SK-N-SH (cell line): ENCODE measurements at regions not wholly inside any gene's neighbourhood (a gene's known extent, or its start where the extent isn't known, plus 50 kb on each side); places are given as distances from the start of the nearest gene placed in this dataset.

Experiments used
- CTCF ChIA-PET: fragments of 300-600, 350-600 bp; formaldehyde crosslinking; extraction: SDS; loops from one replicate; lab custom pipeline; 2021; lab: Yijun Ruan, JAX
- POLR2A ChIA-PET: fragments of 350-600 bp; sonication (Branson Sonifier 250); formaldehyde crosslinking; extraction: SDS; loops from one replicate; lab custom pipeline; 2020; ENCODE audit warnings: antibody characterized with exemption, inconsistent platforms; lab: Yijun Ruan, JAX
- DNase-seq: peaks from one replicate; pipeline ENCODE4 v3.0.0; 2012
- H2AFZ ChIP-seq: fragments of 200-600 bp; sonication (generic); 2 replicates; pipeline ENCODE4 v1.8.1; 2016; ENCODE audit warnings: antibody characterized with exemption, mild to moderate bottlenecking, low read depth
- H3F3A ChIP-seq: fragments of 200-600 bp; sonication (generic); replicated peaks from 2 replicates; pipeline ENCODE3; 2016; ENCODE audit warnings: antibody characterized with exemption, mild to moderate bottlenecking; ENCODE audit not compliant: insufficient read depth
- H3K27ac ChIP-seq, 2 experiments: fragments of 200-500 bp in 1 of 2; fragments of 200-600 bp in 1 of 2; sonication (Bioruptor generic) in 1 of 2; sonication (generic), shearing (Covaris generic) in 1 of 2; 2 replicates each; pipeline versions ENCODE4 v1.5.1 to v1.6.1; 2014 to 2016; ENCODE audit warnings: low read depth in 2 of 2, inconsistent platforms in 1 of 2, low read length in 1 of 2, mild to moderate bottlenecking in 1 of 2, mixed read lengths in 1 of 2
- H3K27me3 ChIP-seq: fragments of 200-600 bp; sonication (generic), shearing (Covaris generic); 2 replicates; pipeline ENCODE4 v1.6.1; 2016; ENCODE audit warnings: mixed run types; ENCODE audit not compliant: insufficient read depth
- H3K36me3 ChIP-seq, 2 experiments: fragments of 200-500 bp in 1 of 2; fragments of 200-600 bp in 1 of 2; sonication (Bioruptor generic) in 1 of 2; sonication (generic) in 1 of 2; replicated peaks in 1 of 2; 2 replicates each; pipeline versions ENCODE3 to v1.5.1; 2014 to 2016; ENCODE audit warnings: low read length in 1 of 2, mild to moderate bottlenecking in 1 of 2; ENCODE audit not compliant: insufficient read depth in 2 of 2, control insufficient read depth in 1 of 2
- H3K4me1 ChIP-seq, 2 experiments: fragments of 200-500 bp in 1 of 2; fragments of 200-600 bp in 1 of 2; sonication (Bioruptor generic) in 1 of 2; sonication (generic), shearing (Covaris generic) in 1 of 2; 2 replicates each; pipeline versions ENCODE4 v1.5.1 to v1.6.1; 2014 to 2016; ENCODE audit warnings: low read depth in 1 of 2, low read length in 1 of 2, mixed run types in 1 of 2; ENCODE audit not compliant: insufficient read depth in 2 of 2, control insufficient read depth in 1 of 2
- H3K4me2 ChIP-seq: fragments of 200-600 bp; sonication (generic), shearing (Covaris generic); 2 replicates; pipeline ENCODE4 v1.6.1; 2017; ENCODE audit warnings: mixed run types
- H3K4me3 ChIP-seq, 2 experiments: fragments of 200-500 bp in 1 of 2; fragments of 200-600 bp in 1 of 2; sonication (Bioruptor generic) in 1 of 2; sonication (generic), shearing (Covaris generic) in 1 of 2; 2 replicates each; pipeline versions ENCODE4 v1.5.1 to v1.8.1; 2014 to 2016; ENCODE audit warnings: low read depth in 2 of 2, inconsistent platforms in 1 of 2, low read length in 1 of 2, mild to moderate bottlenecking in 1 of 2, mixed read lengths in 1 of 2, moderate library complexity in 1 of 2
- H3K79me2 ChIP-seq: fragments of 200-600 bp; sonication (generic); 2 replicates; pipeline ENCODE4 v1.8.1; 2017; ENCODE audit warnings: mild to moderate bottlenecking; ENCODE audit not compliant: insufficient read depth
- H3K9ac ChIP-seq: fragments of 200-600 bp; sonication (generic); 2 replicates; pipeline ENCODE4 v1.6.1; 2017; ENCODE audit warnings: mixed run types
- H3K9me2 ChIP-seq: fragments of 200-600 bp; sonication (generic); 2 replicates; pipeline ENCODE4 v1.6.1; 2017; ENCODE audit warnings: mixed run types
- H3K9me3 ChIP-seq: fragments of 200-600 bp; sonication (generic); 2 replicates; pipeline ENCODE4 v1.6.1; 2017; ENCODE audit warnings: mixed run types, mild to moderate bottlenecking, moderate library complexity
- H4K20me1 ChIP-seq: fragments of 200-600 bp; sonication (generic); 2 replicates; pipeline ENCODE4 v1.6.1; 2017; ENCODE audit warnings: mild to moderate bottlenecking, mixed run types; ENCODE audit not compliant: insufficient read depth
- CHD2 ChIP-seq: fragments of 150-350 bp; IDR thresholded peaks from 2 replicates; pipeline ENCODE4 v1.6.1; 2018; ENCODE audit warnings: low read length; ENCODE audit not compliant: partially characterized antibody
- ELF1 ChIP-seq: IDR thresholded peaks from 2 replicates; pipeline ENCODE4 v1.4.0; 2012
- EP300 ChIP-seq, 2 experiments: IDR thresholded peaks; 2 replicates each; pipeline versions ENCODE4 v1.4.0 to v1.6.1; 2012; ENCODE audit warnings: borderline replicate concordance in 1 of 2, low read depth in 1 of 2, low read length in 1 of 2
- EZH2phosphoT487 ChIP-seq: fragments of 200-600 bp; sonication (generic); IDR thresholded peaks from 2 replicates; pipeline ENCODE4 v1.6.1; 2017; ENCODE audit warnings: low read depth, mixed run types, mild to moderate bottlenecking, antibody characterized with exemption, moderate library complexity, borderline replicate concordance
- FOSL2 ChIP-seq: IDR thresholded peaks from 2 replicates; pipeline ENCODE4 v1.4.0; 2012; ENCODE audit warnings: low read depth, mild to moderate bottlenecking, moderate library complexity, borderline replicate concordance
- FOXJ3 ChIP-seq: sonication (generic); formaldehyde crosslinking; IDR thresholded peaks from 2 replicates; pipeline ENCODE4 v1.5.1; 2020; ENCODE audit warnings: mild to moderate bottlenecking, missing genetic modification reagents
- GABPA ChIP-seq: IDR thresholded peaks from 2 replicates; pipeline ENCODE4 v1.4.0; 2012; ENCODE audit warnings: low read depth, mild to moderate bottlenecking
- GATA2 ChIP-seq: sonication (generic); formaldehyde crosslinking; IDR thresholded peaks from 2 replicates; pipeline ENCODE4 v1.5.0; 2020; ENCODE audit warnings: mild to moderate bottlenecking, missing genetic modification reagents
- IRF3 ChIP-seq: fragments of 150-350 bp; IDR thresholded peaks from 2 replicates; pipeline ENCODE4 v1.6.1; 2016; ENCODE audit warnings: mild to moderate bottlenecking, low read depth, low read length
- JUND ChIP-seq: IDR thresholded peaks from 2 replicates; pipeline ENCODE4 v1.4.0; 2012
- MEF2A ChIP-seq: IDR thresholded peaks from 2 replicates; pipeline ENCODE4 v1.4.0; 2012; ENCODE audit warnings: low read depth, borderline replicate concordance
- RFX5 ChIP-seq: IDR thresholded peaks from 2 replicates; pipeline ENCODE4 v1.6.1; 2012; ENCODE audit warnings: mild to moderate bottlenecking, improper control_type of control experiment, low read length
- SIN3A ChIP-seq: IDR thresholded peaks from 2 replicates; pipeline ENCODE4 v1.6.1; 2012; ENCODE audit warnings: low read depth, mild to moderate bottlenecking, low read length, moderate library complexity, borderline replicate concordance
- TAF1 ChIP-seq: IDR thresholded peaks from 2 replicates; pipeline ENCODE4 v1.6.1; 2012; ENCODE audit warnings: low read depth, mild to moderate bottlenecking, low read length, moderate library complexity, borderline replicate concordance
- TCF12 ChIP-seq: IDR thresholded peaks from 2 replicates; pipeline ENCODE4 v1.4.0; 2012
- TEAD4 ChIP-seq: IDR thresholded peaks from 2 replicates; pipeline ENCODE4 v1.4.0; 2012; ENCODE audit warnings: mild to moderate bottlenecking, borderline replicate concordance; ENCODE audit not compliant: insufficient read depth
- YY1 ChIP-seq: IDR thresholded peaks from 2 replicates; pipeline ENCODE4 v1.4.0; 2012; ENCODE audit warnings: low read depth, mild to moderate bottlenecking
- WGBS: methylation state at CpG from one replicate; pipeline ENCODE4 v1.1.6; 2017; ENCODE audit warnings: low lambda C conversion rate; 5-methylcytosine and 5-hydroxymethylcytosine counted together
- TF ChIP-seq, protein P1 (sequence below): fragments of 150-350 bp; IDR thresholded peaks from 2 replicates; pipeline ENCODE4 v1.6.1; 2017; ENCODE audit warnings: antibody characterized with exemption, low read length, low read depth, borderline replicate concordance
- TF ChIP-seq, protein P2 (sequence below): IDR thresholded peaks from 2 replicates; pipeline ENCODE4 v1.4.0; 2012; ENCODE audit warnings: low read depth, borderline replicate concordance
- TF ChIP-seq, protein P3 (sequence below): IDR thresholded peaks from 2 replicates; pipeline ENCODE4; 2012
- TF ChIP-seq, protein P4 (sequence below): IDR thresholded peaks from 2 replicates; pipeline ENCODE4 v1.6.1; 2012; ENCODE audit warnings: mild to moderate bottlenecking, low read depth, low read length, moderate library complexity

GRCh38 chr6:141552031-141552430 lies 580.7 kb upstream of the GJE1 start:
- WGBS, result 35% methylated on average over 5 of the region's 5 CpGs
- Histone ChIP-seq H3K9me2 (no peaks in the 10 kb centered on the region), H3K4me2 (no peak overlapping the region), H3K79me2 (no peaks in the 10 kb centered on the region), H3K27ac (no peak overlapping the region; a peak in 1 of 4 replicates), H4K20me1 (no peaks in the 10 kb centered on the region), H3K4me1 (no peaks in the 10 kb centered on the region), H3K9me3 (peaks cover 12% of the 10 kb centered on the region; the same call in 1 of the 2 replicates), H3K36me3 (peaks cover 0 to 12% of the 10 kb centered on the region in 2 experiments), H2AFZ (no peak overlapping the region), H3K27me3 (no peaks in the 10 kb centered on the region), H3K9ac (no peak overlapping the region), H3F3A (no peaks in the 10 kb centered on the region), H3K4me3 (no peak overlapping the region)
- CTCF ChIA-PET, result no interaction called here
- no peak for DNase-seq
- POLR2A ChIA-PET, result no interaction called here
- TF ChIP-seq GATA2 (CRISPR knock-in tag) (no peak), JUND (no peak), IRF3 (no peak), YY1 (no peak), CHD2 (no peak), TCF12 (no peak), GABPA (no peak), EZH2phosphoT487 (no peak), FOSL2 (no peak), RFX5 (no peak), ELF1 (no peak), TAF1 (no peak)
- TF ChIP-seq, protein P1, sequence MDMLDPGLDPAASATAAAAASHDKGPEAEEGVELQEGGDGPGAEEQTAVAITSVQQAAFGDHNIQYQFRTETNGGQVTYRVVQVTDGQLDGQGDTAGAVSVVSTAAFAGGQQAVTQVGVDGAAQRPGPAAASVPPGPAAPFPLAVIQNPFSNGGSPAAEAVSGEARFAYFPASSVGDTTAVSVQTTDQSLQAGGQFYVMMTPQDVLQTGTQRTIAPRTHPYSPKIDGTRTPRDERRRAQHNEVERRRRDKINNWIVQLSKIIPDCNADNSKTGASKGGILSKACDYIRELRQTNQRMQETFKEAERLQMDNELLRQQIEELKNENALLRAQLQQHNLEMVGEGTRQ, result no peak

DNA sequence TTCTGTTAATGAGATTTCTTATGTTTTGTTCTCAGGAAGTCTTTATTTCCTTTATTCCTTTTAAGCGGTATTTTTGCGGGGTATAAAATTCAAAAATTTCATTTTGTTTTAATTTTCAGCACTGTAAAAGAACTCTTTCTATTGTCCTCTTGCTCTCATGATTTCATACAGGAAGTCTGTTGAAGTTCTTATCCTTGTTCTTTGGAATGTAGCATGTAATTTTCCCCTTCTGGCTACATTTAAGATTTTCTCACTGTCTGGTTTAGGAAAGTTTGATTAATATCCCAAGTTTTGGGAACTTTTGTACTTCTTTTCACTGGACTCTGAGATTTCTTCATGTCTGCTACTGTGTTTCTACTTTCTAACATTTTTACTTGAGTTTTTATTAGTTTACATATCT lies 581.4 kb upstream of the GJE1 start:
- ChIA-PET POLR2A (no interaction called here), CTCF (no interaction called here)
- 69% methylated on average over 2 of the region's 2 CpGs for WGBS
- TF ChIP-seq FOXJ3 (CRISPR knock-in tag) (no peak), MEF2A (no peak), EP300 (IDR thresholded peaks at IDR 0.05; ENCODE audit: borderline replicate concordance in 1 of 2, low read depth in 1 of 2, low read length in 1 of 2) (no peak), TEAD4 (no peak), FOSL2 (no peak), TAF1 (no peak), GATA2 (CRISPR knock-in tag) (no peak), SIN3A (no peak)
- TF ChIP-seq, protein P2, sequence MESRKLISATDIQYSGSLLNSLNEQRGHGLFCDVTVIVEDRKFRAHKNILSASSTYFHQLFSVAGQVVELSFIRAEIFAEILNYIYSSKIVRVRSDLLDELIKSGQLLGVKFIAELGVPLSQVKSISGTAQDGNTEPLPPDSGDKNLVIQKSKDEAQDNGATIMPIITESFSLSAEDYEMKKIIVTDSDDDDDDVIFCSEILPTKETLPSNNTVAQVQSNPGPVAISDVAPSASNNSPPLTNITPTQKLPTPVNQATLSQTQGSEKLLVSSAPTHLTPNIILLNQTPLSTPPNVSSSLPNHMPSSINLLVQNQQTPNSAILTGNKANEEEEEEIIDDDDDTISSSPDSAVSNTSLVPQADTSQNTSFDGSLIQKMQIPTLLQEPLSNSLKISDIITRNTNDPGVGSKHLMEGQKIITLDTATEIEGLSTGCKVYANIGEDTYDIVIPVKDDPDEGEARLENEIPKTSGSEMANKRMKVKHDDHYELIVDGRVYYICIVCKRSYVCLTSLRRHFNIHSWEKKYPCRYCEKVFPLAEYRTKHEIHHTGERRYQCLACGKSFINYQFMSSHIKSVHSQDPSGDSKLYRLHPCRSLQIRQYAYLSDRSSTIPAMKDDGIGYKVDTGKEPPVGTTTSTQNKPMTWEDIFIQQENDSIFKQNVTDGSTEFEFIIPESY, result no peak
- TF ChIP-seq, protein P3, sequence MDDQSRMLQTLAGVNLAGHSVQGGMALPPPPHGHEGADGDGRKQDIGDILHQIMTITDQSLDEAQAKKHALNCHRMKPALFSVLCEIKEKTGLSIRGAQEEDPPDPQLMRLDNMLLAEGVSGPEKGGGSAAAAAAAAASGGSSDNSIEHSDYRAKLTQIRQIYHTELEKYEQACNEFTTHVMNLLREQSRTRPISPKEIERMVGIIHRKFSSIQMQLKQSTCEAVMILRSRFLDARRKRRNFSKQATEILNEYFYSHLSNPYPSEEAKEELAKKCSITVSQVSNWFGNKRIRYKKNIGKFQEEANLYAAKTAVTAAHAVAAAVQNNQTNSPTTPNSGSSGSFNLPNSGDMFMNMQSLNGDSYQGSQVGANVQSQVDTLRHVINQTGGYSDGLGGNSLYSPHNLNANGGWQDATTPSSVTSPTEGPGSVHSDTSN, result no peak
- TF ChIP-seq, protein P4, sequence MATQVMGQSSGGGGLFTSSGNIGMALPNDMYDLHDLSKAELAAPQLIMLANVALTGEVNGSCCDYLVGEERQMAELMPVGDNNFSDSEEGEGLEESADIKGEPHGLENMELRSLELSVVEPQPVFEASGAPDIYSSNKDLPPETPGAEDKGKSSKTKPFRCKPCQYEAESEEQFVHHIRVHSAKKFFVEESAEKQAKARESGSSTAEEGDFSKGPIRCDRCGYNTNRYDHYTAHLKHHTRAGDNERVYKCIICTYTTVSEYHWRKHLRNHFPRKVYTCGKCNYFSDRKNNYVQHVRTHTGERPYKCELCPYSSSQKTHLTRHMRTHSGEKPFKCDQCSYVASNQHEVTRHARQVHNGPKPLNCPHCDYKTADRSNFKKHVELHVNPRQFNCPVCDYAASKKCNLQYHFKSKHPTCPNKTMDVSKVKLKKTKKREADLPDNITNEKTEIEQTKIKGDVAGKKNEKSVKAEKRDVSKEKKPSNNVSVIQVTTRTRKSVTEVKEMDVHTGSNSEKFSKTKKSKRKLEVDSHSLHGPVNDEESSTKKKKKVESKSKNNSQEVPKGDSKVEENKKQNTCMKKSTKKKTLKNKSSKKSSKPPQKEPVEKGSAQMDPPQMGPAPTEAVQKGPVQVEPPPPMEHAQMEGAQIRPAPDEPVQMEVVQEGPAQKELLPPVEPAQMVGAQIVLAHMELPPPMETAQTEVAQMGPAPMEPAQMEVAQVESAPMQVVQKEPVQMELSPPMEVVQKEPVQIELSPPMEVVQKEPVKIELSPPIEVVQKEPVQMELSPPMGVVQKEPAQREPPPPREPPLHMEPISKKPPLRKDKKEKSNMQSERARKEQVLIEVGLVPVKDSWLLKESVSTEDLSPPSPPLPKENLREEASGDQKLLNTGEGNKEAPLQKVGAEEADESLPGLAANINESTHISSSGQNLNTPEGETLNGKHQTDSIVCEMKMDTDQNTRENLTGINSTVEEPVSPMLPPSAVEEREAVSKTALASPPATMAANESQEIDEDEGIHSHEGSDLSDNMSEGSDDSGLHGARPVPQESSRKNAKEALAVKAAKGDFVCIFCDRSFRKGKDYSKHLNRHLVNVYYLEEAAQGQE, result no peak

More for the DNA sequence above, 581.4 kb upstream of the GJE1 start:
- Histone ChIP-seq H3K9me3 (peaks cover 15% of the 10 kb centered on the region; the same call in 1 of the 2 replicates), H3K79me2 (no peaks in the 10 kb centered on the region), H4K20me1 (no peaks in the 10 kb centered on the region), H3K9ac (no peak overlapping the region), H3K9me2 (no peaks in the 10 kb centered on the region), H3K4me2 (no peak overlapping the region), H3K4me1 (no peaks in the 10 kb centered on the region), H3K4me3 (no peak overlapping the region), H3F3A (no peaks in the 10 kb centered on the region), H3K27me3 (no peaks in the 10 kb centered on the region), H2AFZ (no peak overlapping the region), H3K27ac (no peak overlapping the region), H3K36me3 (peaks cover 0 to 7% of the 10 kb centered on the region in 2 experiments)
- DNase-seq, result no peak
